Effector memory CD8-positive, alpha-beta T cell (primary cell): ENCODE measurements at regions not wholly inside any gene's neighbourhood (a gene's known extent, or its start where the extent isn't known, plus 50 kb on each side); places are given as distances from the start of the nearest gene placed in this dataset.
"Not testable (repeated sequence)": the region's sequence is repeated elsewhere in the genome, so short reads cannot be mapped to it uniquely, and the experiment has no call there.

ENCODE experiments used
- ATAC-seq: fragments of 150-1000 bp; cut with Tn5 transposase; replicated peaks from 2 replicates; pipeline ENCODE4 v1.10.0; 2021; ENCODE audit warnings: mild to moderate bottlenecking, moderate library complexity
- DNase-seq, 3 experiments: peaks; one replicate each; pipeline ENCODE4 v3.0.0; 2021
- H3K27ac Mint-ChIP-seq, 2 donors: one replicate each; pipeline ENCODE4 v1.8.0; 2022; ENCODE audit warnings: mild to moderate bottlenecking in 2 of 2, mixed read lengths in 2 of 2, moderate library complexity in 2 of 2
- H3K27me3 Mint-ChIP-seq, 2 donors: one replicate each; pipeline ENCODE4 v1.8.0; 2022; ENCODE audit warnings: mixed read lengths in 2 of 2
- H3K36me3 Mint-ChIP-seq: one replicate; pipeline ENCODE4 v1.8.0; 2022; ENCODE audit warnings: mild to moderate bottlenecking, moderate library complexity, mixed read lengths; ENCODE audit not compliant: insufficient read depth
- H3K4me1 Mint-ChIP-seq, 2 donors: one replicate each; pipeline ENCODE4 v1.8.0; 2022; ENCODE audit warnings: low read depth in 2 of 2, mixed read lengths in 2 of 2
- H3K4me3 Mint-ChIP-seq, 2 donors: one replicate each; pipeline ENCODE4 v1.8.0; 2022; ENCODE audit warnings: mild to moderate bottlenecking in 2 of 2, mixed read lengths in 2 of 2, moderate library complexity in 2 of 2
- H3K9me3 Mint-ChIP-seq, 2 donors: one replicate each; pipeline ENCODE4 v1.8.0; 2022; ENCODE audit warnings: mixed read lengths in 2 of 2

DNA sequence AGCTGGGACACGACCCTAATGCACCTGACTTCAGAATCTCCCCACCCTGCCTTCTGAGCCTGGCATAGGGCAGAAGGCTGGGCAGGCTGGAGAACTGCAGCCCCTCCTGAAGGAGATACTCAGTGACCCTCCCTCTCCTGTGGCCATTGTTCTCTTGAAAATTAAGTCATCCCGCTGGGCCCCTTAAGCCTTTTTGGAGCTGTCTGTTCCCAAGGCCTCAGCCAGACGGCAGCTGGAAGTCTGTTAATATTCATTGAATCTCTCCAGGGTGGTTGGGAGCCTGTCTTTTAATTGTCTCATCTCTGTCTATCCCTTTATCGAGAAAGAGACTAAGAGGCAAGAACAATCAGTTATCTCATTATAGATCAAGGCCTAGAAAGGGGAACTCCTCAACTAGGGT lies 118.1 kb upstream of the PCBD1 start:
- Mint-ChIP-seq H3K27me3 (peaks cover 10 to 55% of the 10 kb centered on the region in 2 donors), H3K27ac (no peak overlapping the region), H3K36me3 (no peaks in the 10 kb centered on the region), H3K4me1 (peaks cover 0 to 2% of the 10 kb centered on the region in 2 donors), H3K4me3 (no peak overlapping the region), H3K9me3 (no peaks in the 10 kb centered on the region)
- no peak for ATAC-seq
- DNase-seq, result no peak

DNA sequence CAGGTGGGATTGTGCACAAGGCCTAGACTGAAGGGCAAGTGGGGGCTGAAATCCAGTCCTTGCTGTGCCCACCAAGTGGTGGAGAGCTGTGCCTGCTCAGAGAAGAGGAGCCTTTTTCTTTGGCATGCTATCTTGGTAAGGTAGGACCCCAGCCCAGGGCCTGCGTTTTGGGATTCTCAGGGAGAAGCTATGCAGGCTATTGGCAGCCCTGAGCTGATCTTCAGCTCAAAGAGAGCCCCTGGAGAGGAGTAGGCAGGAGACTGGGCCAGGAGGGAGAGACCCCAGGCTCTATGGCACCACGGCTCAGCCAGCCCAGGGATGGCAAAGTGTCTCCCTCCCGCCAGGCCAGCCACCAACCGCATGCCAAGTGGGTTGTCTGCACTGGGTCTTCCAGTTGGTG lies 119.2 kb upstream of the PCBD1 start:
- H3K4me3 Mint-ChIP-seq, result no peak overlapping the region
- H3K9me3 Mint-ChIP-seq, result no peaks in the 10 kb centered on the region
- H3K27ac Mint-ChIP-seq, result no peak overlapping the region
- no peak for ATAC-seq
- H3K36me3 Mint-ChIP-seq, result no peaks in the 10 kb centered on the region
- peaks cover 14 to 64% of the 10 kb centered on the region in 2 donors for H3K27me3 Mint-ChIP-seq
- H3K4me1 Mint-ChIP-seq, result peaks cover 0 to 2% of the 10 kb centered on the region in 2 donors
- no peak for DNase-seq

DNA sequence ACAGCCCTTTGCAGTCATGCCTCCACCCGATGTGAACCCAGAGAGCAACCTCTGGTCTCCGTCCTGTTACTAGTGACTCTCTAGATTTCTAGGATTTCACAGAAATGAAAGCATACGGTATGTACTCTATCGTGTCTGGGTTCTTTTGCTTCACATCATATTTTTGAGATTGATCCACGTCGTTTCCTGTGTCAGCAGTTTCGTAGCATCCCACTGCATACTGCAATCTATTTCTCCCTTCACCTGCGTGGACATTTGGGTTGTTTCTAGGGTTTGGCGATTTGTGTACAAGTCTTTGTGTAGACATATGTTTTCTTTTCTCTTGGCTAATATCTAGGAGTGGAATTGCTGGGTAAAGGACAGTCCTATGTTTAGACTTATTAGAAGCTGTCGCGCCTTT lies 119.8 kb upstream of the PCBD1 start:
- H3K27ac Mint-ChIP-seq, result no peak overlapping the region
- H3K4me3 Mint-ChIP-seq, result no peak overlapping the region
- no peak for DNase-seq
- ATAC-seq, result no peak
- H3K36me3 Mint-ChIP-seq, result no peaks in the 10 kb centered on the region
- H3K4me1 Mint-ChIP-seq, result peaks cover 0 to 2% of the 10 kb centered on the region in 2 donors
- H3K27me3 Mint-ChIP-seq, result peaks cover 14 to 66% of the 10 kb centered on the region in 2 donors
- H3K9me3 Mint-ChIP-seq, result no peaks in the 10 kb centered on the region

DNA sequence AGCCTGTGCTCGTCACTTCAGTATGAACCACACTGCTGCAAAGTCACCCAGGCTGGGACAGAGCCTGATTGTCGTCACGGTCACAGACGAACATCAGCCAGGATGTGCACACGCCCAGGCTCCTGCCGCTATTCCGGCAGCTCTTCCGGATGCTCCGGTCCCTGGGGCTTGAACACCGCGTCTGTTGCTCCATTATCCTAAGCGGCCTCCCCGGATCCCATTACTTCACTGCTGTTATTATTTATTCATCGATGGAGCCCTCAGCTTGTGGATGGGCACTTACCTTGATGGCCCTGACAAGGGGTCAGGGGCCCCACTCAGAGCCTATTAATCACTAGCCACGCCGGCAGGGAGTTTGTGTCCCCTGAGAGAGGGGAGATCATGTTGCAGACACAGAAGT lies 120.8 kb upstream of the PCBD1 start:
- ATAC-seq, result no peak
- Mint-ChIP-seq H3K27me3 (peaks cover 14 to 65% of the 10 kb centered on the region in 2 donors), H3K36me3 (no peaks in the 10 kb centered on the region), H3K9me3 (no peaks in the 10 kb centered on the region), H3K4me3 (no peak overlapping the region), H3K4me1 (peaks cover 0 to 2% of the 10 kb centered on the region in 2 donors), H3K27ac (no peak overlapping the region)
- DNase-seq, result no peak

DNA sequence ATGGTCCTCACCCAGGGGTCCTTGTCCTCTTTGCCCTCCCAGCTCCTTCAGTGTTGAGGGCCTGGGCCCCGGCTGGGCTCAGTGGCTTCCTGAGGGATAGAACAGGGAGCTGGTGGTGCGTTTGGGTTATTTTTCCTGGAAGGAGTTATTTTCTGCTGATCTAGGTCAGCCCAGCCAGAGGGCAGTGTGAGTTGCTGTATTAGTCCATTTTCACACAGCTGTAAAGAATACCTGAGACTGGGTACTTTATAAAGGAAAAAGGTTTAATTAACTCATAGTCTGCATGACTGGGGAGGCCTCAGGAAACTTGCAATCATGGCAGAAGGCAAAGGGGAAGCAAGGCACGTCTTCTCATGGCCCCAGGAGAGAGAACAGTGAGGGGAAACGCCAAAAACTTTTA lies 122.4 kb upstream of the PCBD1 start:
- peaks cover 20 to 70% of the 10 kb centered on the region in 2 donors for H3K27me3 Mint-ChIP-seq
- DNase-seq (no peak), ATAC-seq (no peak)
- no peaks in the 10 kb centered on the region for H3K9me3 Mint-ChIP-seq
- H3K36me3 Mint-ChIP-seq, result no peaks in the 10 kb centered on the region
- H3K4me1 Mint-ChIP-seq, result peaks cover 3 to 4% of the 10 kb centered on the region in 2 donors
- H3K27ac Mint-ChIP-seq, result no peak overlapping the region
- H3K4me3 Mint-ChIP-seq, result no peak overlapping the region

DNA sequence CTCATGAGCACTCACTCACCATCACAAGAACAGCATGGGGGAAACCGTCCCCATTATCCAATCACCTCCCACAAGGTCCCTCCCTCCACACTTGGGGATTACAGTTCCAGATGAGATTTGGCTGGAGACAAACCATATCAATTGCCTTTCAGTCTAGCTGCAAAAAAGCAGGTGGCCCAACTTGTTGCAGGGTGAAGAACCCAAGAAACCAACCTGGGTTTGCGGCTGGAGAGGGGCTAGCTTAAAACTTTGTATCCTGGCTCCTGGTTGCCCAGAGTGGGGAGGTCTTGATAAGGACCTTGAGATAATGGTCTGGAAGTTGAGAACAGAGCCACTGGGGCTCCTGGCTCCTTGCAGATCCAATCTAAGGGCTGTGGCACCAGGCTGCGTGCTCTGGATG lies 122.8 kb upstream of the PCBD1 start:
- Mint-ChIP-seq H3K4me3 (no peak overlapping the region), H3K36me3 (no peaks in the 10 kb centered on the region), H3K27ac (no peak overlapping the region), H3K4me1 (peaks cover 3 to 4% of the 10 kb centered on the region in 2 donors), H3K9me3 (no peaks in the 10 kb centered on the region), H3K27me3 (peaks cover 20 to 68% of the 10 kb centered on the region in 2 donors)
- ATAC-seq, result no peak
- no peak for DNase-seq

DNA sequence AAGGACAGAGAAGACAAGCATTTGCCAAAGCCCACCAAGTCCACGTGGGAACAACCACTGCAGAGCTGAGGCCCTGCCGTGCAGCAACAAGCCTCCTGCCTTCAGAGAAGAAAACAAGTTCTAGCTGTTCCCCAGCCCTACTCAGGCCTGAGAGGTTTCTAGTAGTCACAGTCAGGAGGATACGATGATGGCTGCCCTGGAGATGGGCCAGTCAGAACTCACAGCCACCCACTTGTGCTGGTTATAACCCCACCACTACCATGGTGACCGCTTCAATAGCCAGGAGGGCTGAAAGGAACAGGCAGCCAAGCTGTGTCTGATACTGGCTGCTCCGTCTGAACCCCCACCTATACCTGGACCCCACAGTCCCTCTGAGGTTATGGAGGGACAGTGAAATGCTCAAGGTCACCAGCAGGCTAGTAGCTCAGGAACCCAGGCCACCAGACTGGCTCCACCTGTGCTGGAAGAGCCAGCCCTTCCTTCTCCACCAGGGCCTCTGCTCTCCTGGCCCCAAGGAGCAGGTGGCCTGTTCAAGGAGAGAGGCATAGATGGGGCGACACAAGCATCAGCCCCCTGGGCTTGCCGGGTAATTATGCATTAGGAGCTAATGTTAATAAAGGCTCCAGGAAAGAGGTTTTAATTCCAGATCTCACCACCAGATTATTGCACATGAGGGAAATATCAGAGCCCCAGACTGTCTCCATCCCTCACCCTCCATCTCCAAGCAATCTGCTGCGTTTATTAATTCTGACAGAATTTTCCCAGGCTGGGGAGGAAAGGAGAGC lies 125.8 kb upstream of the PCBD1 start:
- DNase-seq (no peak), ATAC-seq (no peak)
- H3K9me3 Mint-ChIP-seq, result no peaks in the 10 kb centered on the region
- H3K4me1 Mint-ChIP-seq, result peaks cover 2 to 4% of the 10 kb centered on the region in 2 donors
- H3K27ac Mint-ChIP-seq, result no peak overlapping the region
- no peak overlapping the region for H3K4me3 Mint-ChIP-seq
- peaks cover 22 to 67% of the 10 kb centered on the region in 2 donors for H3K27me3 Mint-ChIP-seq
- no peaks in the 10 kb centered on the region for H3K36me3 Mint-ChIP-seq

DNA sequence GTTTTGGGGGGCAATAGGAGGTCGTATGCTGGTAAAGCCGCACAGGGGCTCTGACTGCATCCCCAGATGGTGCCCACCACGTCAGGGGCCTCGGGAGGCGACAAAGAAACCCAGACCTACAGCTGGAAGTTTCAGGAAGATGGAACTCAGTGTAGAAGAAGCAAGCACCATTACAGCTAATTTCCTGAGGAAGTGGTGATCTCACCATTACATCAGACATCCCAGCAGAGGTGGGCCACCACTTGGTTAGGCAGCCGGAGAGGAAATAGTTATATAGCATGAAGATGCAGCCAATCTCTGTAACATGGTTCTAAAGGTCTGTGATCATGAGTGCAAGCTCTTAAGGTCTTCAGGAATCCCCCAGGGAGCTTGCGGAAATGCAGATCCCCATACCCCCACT lies 127.3 kb upstream of the PCBD1 start:
- Mint-ChIP-seq H3K27ac (no peak overlapping the region), H3K27me3 (peaks cover 22 to 64% of the 10 kb centered on the region in 2 donors), H3K9me3 (no peaks in the 10 kb centered on the region), H3K36me3 (no peaks in the 10 kb centered on the region), H3K4me3 (no peak overlapping the region), H3K4me1 (peaks cover 1 to 4% of the 10 kb centered on the region in 2 donors)
- ATAC-seq (no peak), DNase-seq (no peak)

DNA sequence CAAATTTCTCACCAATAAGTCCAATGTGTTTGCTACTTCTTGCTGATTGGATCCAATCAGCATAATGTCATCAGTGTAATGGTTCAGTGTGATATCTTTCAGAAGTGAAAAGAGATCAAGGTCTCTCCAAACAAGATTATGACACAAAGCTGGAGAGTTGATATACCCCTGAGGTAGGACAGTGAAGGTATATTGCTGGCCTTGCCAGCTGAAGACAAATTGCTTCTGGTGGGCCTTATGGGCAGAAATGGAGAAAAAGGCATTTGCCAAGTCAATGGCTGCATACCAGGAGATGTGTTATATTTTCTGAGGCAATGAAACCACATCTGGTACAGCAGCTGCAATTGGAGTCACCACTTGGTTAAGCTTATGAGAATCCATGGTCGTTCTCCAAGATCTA lies 131.7 kb upstream of the PCBD1 start:
- peaks cover 21 to 44% of the 10 kb centered on the region in 2 donors for H3K27me3 Mint-ChIP-seq
- H3K4me1 Mint-ChIP-seq, H3K4me3 Mint-ChIP-seq, ATAC-seq, H3K27ac Mint-ChIP-seq, DNase-seq, H3K36me3 Mint-ChIP-seq, H3K9me3 Mint-ChIP-seq: not testable (repeated sequence)

DNA sequence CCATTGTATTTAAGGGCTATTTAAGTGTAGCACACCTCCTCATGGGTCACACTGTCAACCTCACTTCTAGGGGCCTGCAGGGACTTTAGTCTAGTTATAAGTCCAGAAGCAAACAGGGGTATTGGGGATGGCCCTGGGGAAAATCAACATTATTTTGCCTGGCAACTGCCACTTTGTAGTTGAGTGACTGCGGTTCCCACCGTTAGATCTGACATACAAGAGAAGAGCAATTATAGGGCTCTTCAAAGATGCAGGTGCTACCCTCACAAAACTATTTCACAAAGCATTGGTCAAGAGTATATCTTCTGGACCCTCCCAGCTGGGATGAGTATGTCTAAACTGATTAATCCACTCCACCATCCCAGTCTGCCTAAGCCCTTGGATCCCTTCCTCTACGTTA lies 133.0 kb upstream of the PCBD1 start:
- Mint-ChIP-seq H3K9me3 (no peaks in the 10 kb centered on the region), H3K36me3 (no peaks in the 10 kb centered on the region), H3K4me1 (no peaks in the 10 kb centered on the region), H3K27me3 (peaks cover 28 to 49% of the 10 kb centered on the region in 2 donors), H3K27ac (no peak overlapping the region), H3K4me3 (no peak overlapping the region)
- no peak for DNase-seq
- no peak for ATAC-seq

DNA sequence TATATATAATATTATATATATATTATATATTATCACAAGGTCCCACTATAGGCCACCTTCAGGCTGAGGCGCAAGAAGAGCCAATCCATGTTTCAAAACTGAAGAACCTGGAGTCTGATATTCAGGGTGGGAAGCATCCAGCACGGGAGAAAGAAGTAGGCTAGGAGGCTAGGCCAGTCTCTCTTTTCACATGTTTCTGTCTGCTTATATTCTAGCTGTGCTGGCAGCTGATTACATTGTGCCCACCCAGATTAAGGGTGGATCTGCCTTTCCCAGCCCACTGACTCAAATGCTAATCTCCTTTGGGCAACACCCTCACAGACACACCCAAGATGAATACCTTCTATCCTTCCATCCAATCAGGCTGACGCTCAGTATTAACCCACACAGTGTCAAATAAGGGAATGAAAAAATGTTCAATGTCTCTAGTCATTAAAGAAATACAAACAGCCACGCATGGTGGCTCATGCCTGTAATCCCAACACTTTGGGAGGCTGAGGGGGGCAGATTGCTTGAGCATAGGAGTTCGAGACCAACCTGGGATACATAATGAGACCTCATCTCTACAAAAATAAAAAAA lies 135.4 kb upstream of the PCBD1 start:
- Mint-ChIP-seq H3K4me1 (no peaks in the 10 kb centered on the region), H3K27me3 (peaks cover 39 to 44% of the 10 kb centered on the region in 2 donors), H3K27ac (no peak overlapping the region), H3K9me3 (no peaks in the 10 kb centered on the region), H3K36me3 (no peaks in the 10 kb centered on the region), H3K4me3 (no peak overlapping the region)
- ATAC-seq, result no peak
- DNase-seq, result no peak

DNA sequence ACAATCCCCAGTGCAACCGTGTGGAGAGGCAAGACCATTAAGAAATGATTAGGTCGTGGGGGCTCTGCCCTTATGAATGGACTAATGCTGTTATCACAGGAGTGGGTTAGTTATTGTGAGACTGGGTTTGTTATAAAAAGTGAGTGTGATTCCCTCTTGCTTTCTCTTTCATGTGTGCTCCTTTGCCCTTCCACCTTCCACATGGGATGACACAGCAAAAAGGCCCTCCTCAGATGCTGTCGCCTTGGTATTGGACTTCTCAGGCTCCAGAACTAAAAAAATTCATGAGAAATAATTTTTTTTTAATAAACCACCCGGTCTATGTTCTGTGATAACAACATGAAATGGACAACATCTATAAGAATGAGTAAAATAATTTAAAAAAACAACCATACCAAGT lies 136.1 kb upstream of the PCBD1 start:
- DNase-seq (no peak), ATAC-seq (no peak)
- Mint-ChIP-seq H3K4me1 (no peaks in the 10 kb centered on the region), H3K4me3 (no peak overlapping the region), H3K27ac (no peak overlapping the region), H3K36me3 (no peaks in the 10 kb centered on the region), H3K9me3 (no peaks in the 10 kb centered on the region), H3K27me3 (peaks cover 35 to 39% of the 10 kb centered on the region in 2 donors)

DNA sequence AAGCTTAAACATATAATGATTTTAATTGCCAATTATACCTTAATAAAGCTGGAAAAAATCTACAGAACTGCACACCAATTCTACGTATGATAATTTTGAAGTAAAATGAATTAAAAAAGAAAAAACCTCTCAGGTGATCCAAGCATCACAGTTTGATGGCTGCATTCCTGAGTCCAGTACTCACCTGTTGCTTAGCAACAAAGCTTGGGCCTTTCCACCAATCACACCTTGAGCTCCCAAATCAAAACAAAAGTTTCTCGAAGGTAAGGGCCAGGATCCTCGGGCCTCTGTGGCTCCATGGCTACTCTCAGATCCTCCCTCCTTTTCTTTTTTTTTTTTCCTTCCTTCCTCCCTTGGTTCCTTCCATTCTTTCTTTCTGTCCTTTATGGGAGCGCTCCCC lies 137.2 kb upstream of the PCBD1 start:
- ATAC-seq, result no peak
- H3K4me3 Mint-ChIP-seq, result no peak overlapping the region

DNA sequence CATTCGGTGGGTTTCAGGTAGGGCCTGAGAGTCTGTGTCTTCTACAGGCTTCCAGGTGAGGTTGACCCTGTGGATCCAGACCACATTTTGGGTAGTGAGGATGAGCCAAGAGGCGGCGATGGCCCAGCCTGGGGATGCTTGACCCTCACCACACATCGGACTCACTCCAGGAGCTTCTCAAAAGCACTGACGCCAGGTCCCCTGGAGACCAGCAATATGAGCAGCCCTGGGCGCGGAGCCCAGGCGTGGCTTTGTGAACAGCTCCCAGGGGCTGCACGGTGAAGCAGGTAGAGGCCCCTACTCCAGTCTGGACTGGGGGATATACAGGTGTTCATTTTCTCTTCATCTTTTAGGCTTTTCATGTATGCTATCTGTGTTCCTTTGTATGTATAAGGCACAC lies 139.7 kb upstream of the PCBD1 start:
- H3K27me3 Mint-ChIP-seq, result peaks cover 35 to 46% of the 10 kb centered on the region in 2 donors
- H3K27ac Mint-ChIP-seq, result no peak overlapping the region
- no peak for DNase-seq
- no peaks in the 10 kb centered on the region for H3K36me3 Mint-ChIP-seq
- H3K4me3 Mint-ChIP-seq, result no peak overlapping the region
- H3K4me1 Mint-ChIP-seq, result no peaks in the 10 kb centered on the region
- no peak for ATAC-seq
- no peaks in the 10 kb centered on the region for H3K9me3 Mint-ChIP-seq

More for the DNA sequence above, 137.2 kb upstream of the PCBD1 start:
- DNase-seq, result no peak
- no peaks in the 10 kb centered on the region for H3K36me3 Mint-ChIP-seq
- H3K27ac Mint-ChIP-seq, result no peak overlapping the region
- H3K27me3 Mint-ChIP-seq, result peaks cover 35 to 39% of the 10 kb centered on the region in 2 donors
- no peaks in the 10 kb centered on the region for H3K9me3 Mint-ChIP-seq
- no peaks in the 10 kb centered on the region for H3K4me1 Mint-ChIP-seq
